CD4-positive, alpha-beta T cell (primary cell): ENCODE measurements at regions not wholly inside any gene's neighbourhood (a gene's known extent, or its start where the extent isn't known, plus 50 kb on each side); places are given as distances from the start of the nearest gene placed in this dataset.

ENCODE experiments used
- ATAC-seq: fragments of 200-7000 bp; cut with Tn5 transposase; one replicate; pipeline ENCODE4 v1.10.0; 2022; ENCODE audit warnings: mild to moderate bottlenecking; ENCODE audit not compliant: poor library complexity
- CTCF ChIA-PET: fragments of 350-600 bp; sonication (Branson Sonifier 250); formaldehyde crosslinking; loops from one replicate; lab custom pipeline; 2021; ENCODE audit warnings: antibody characterized with exemption, inconsistent platforms; lab: Charles Lee
- POLR2A ChIA-PET: fragments of 350-600 bp; sonication (Branson Sonifier 250); formaldehyde crosslinking; loops from one replicate; lab custom pipeline; 2021; ENCODE audit warnings: antibody characterized with exemption, inconsistent platforms; lab: Charles Lee
- DNase-seq, 14 experiments: peaks; one replicate each; pipeline ENCODE4 v3.0.0-alpha.2; 2013 to 2020; ENCODE audit warnings: mixed read lengths in 2 of 14
- H3K27ac ChIP-seq, 2 donors: one replicate each; pipeline versions ENCODE4 v1.5.1 to v1.7.0; 2013; ENCODE audit warnings: low read length in 2 of 2, low read depth in 1 of 2, mild to moderate bottlenecking in 1 of 2
- H3K27me3 ChIP-seq, 2 experiments: 1 replicate in 1 of 2; 2 replicates in 1 of 2; pipeline versions ENCODE4 v1.6.1 to v1.7.0; 2013; ENCODE audit warnings: low read length in 2 of 2, control low read depth in 1 of 2, mild to moderate bottlenecking in 1 of 2, moderate library complexity in 1 of 2; ENCODE audit not compliant: insufficient read depth in 2 of 2, control insufficient read depth in 1 of 2
- H3K36me3 ChIP-seq: one replicate; pipeline ENCODE4 v1.6.1; 2013; ENCODE audit warnings: low read length, control low read depth; ENCODE audit not compliant: insufficient read depth
- H3K4me1 ChIP-seq: one replicate; pipeline ENCODE4 v1.6.1; 2013; ENCODE audit warnings: low read length, control low read depth; ENCODE audit not compliant: insufficient read depth
- H3K4me3 ChIP-seq: one replicate; pipeline ENCODE4 v1.5.1; 2013; ENCODE audit warnings: mild to moderate bottlenecking, low read length, moderate library complexity
- H3K9me3 ChIP-seq, 2 experiments: 1 replicate in 1 of 2; 2 replicates in 1 of 2; pipeline versions ENCODE4 v1.6.1 to v1.7.0; 2013; ENCODE audit warnings: low read length in 2 of 2, mild to moderate bottlenecking in 2 of 2, control low read depth in 1 of 2, moderate library complexity in 1 of 2; ENCODE audit not compliant: control insufficient read depth in 1 of 2, insufficient read depth in 1 of 2
- H3K27ac Mint-ChIP-seq: one replicate; pipeline ENCODE4 v1.8.0; 2020; ENCODE audit warnings: mixed read lengths
- H3K27me3 Mint-ChIP-seq: one replicate; pipeline ENCODE4 v1.8.0; 2021; ENCODE audit warnings: mixed read lengths
- H3K36me3 Mint-ChIP-seq: one replicate; pipeline ENCODE4 v1.8.0; 2021; ENCODE audit warnings: low read depth, mixed read lengths
- H3K4me1 Mint-ChIP-seq: one replicate; pipeline ENCODE4 v1.8.0; 2021; ENCODE audit warnings: low read depth, mixed read lengths
- H3K4me3 Mint-ChIP-seq: one replicate; pipeline ENCODE4 v1.8.0; 2020; ENCODE audit warnings: mild to moderate bottlenecking, mixed read lengths
- H3K9me3 Mint-ChIP-seq: one replicate; pipeline ENCODE4 v1.8.0; 2020; ENCODE audit warnings: mixed read lengths
- intact Hi-C, 2 experiments: fragments of 100-400 bp; cut with DNase I in 1 of 2; cut with micrococcal nuclease in 1 of 2; formaldehyde crosslinking; loops; one replicate each; pipeline versions ENCODE4 v1.15.1 to v1.9.0; 2023 to 2025; cut with DNase I, micrococcal nuclease
- TF ChIP-seq, protein P1 (sequence below): fragments of 200-600 bp; IDR thresholded peaks from one replicate; pipeline ENCODE4 v1.8.0; 2022; ENCODE audit warnings: antibody characterized with exemption, mild to moderate bottlenecking

DNA sequence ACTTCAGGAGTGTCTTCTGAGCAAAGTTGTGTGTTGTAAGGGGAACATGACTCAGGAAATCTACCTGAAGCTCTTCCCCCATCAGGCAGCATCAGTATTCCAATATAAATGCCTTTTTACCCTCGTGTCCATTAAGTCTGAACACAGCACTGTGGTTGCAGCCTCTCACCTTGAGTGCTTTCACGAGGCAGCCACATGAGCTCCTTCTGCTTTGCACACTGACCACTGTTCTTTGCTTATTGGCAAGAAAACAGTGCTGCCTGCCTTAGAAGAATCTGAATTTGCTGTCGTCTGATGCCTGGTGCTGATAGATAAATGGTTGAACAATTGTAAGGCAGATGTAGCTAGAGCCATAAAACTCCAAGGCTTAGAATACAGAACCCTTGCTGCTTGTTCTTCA lies 139.6 kb upstream of the WDR1 start:
- Mint-ChIP-seq H3K36me3 (no peaks in the 10 kb centered on the region), H3K27ac (no peak overlapping the region), H3K4me1 (no peaks in the 10 kb centered on the region), H3K27me3 (peaks cover 20% of the 10 kb centered on the region), H3K4me3 (no peak overlapping the region), H3K9me3 (no peaks in the 10 kb centered on the region)
- Histone ChIP-seq H3K4me1 (no peaks in the 10 kb centered on the region), H3K27me3 (no peaks in the 10 kb centered on the region), H3K4me3 (no peak overlapping the region), H3K27ac (no peak overlapping the region), H3K36me3 (no peaks in the 10 kb centered on the region), H3K9me3 (no peaks in the 10 kb centered on the region)
- intact Hi-C loops: loop anchor here in 1 of 2 experiments (10.0 kb wide), 1 partner anchor 181 kb away; no protein-coding TSS in a partner anchor
- CTCF ChIA-PET: interaction anchor here (0.7 kb wide), 1 partner anchor 16 kb away, joined by 3 read pairs; no protein-coding TSS in a partner anchor
- POLR2A ChIA-PET: no interaction called here
- TF ChIP-seq, protein P1, sequence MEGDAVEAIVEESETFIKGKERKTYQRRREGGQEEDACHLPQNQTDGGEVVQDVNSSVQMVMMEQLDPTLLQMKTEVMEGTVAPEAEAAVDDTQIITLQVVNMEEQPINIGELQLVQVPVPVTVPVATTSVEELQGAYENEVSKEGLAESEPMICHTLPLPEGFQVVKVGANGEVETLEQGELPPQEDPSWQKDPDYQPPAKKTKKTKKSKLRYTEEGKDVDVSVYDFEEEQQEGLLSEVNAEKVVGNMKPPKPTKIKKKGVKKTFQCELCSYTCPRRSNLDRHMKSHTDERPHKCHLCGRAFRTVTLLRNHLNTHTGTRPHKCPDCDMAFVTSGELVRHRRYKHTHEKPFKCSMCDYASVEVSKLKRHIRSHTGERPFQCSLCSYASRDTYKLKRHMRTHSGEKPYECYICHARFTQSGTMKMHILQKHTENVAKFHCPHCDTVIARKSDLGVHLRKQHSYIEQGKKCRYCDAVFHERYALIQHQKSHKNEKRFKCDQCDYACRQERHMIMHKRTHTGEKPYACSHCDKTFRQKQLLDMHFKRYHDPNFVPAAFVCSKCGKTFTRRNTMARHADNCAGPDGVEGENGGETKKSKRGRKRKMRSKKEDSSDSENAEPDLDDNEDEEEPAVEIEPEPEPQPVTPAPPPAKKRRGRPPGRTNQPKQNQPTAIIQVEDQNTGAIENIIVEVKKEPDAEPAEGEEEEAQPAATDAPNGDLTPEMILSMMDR: no peak
- no peak for DNase-seq
- no peak for ATAC-seq

DNA sequence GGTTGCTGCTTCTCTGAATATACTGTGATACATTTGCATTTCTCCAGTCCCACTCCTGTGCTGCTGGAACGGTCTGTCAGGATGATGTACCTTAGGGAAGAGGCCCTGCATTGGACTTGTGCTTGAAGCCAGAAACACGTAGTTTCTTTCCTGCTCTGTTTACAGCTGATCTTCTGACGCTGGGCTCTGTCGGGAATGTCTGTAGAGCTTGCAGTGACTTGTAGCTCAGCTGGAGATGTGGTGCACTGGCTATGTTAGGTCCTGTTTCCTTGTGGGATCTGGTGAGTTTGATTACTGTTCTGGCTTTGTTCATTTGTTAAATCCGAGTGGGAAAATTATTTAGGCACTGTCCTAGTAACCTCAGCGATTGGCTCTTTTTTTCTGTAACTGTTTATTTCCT lies 137.2 kb upstream of the WDR1 start:
- no peak overlapping the region for H3K27ac ChIP-seq
- DNase-seq (no peak), ATAC-seq (no peak)
- TF ChIP-seq, protein P1: no peak
- no peaks in the 10 kb centered on the region for H3K36me3 ChIP-seq
- no peak overlapping the region for H3K27ac Mint-ChIP-seq
- intact Hi-C loops: loop anchor here in 1 of 2 experiments (10.0 kb wide), 1 partner anchor 179 kb away; no protein-coding TSS in a partner anchor
- H3K4me1 ChIP-seq: no peaks in the 10 kb centered on the region
- ChIA-PET CTCF (no interaction called here), POLR2A (no interaction called here)
- H3K27me3 Mint-ChIP-seq: peaks cover 18% of the 10 kb centered on the region
- no peaks in the 10 kb centered on the region for H3K9me3 Mint-ChIP-seq
- no peaks in the 10 kb centered on the region for H3K4me1 Mint-ChIP-seq
- H3K9me3 ChIP-seq: no peaks in the 10 kb centered on the region
- H3K4me3 ChIP-seq: no peak overlapping the region
- no peak overlapping the region for H3K4me3 Mint-ChIP-seq
- H3K36me3 Mint-ChIP-seq: no peaks in the 10 kb centered on the region
- H3K27me3 ChIP-seq: no peaks in the 10 kb centered on the region

DNA sequence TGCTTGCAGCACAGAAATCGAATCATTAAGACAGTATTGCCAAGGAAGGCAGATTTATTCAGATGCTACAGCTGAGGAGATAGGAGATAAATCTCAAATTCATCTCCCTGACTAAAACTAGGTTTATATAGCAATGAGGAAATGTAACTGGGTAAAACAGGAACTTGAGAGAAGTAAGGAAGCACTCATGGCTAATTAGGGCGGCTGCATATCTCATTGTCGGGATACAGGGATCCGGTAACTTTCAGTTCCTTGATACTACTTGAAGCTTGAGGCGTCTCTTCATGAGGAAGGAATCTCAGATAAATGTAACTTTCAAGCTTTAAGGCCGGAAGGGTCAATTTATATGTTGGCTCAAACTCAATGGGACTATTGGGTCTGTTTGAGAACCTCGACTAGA lies 129.2 kb upstream of the WDR1 start:
- no peaks in the 10 kb centered on the region for H3K9me3 ChIP-seq
- no peak overlapping the region for H3K4me3 ChIP-seq
- no peaks in the 10 kb centered on the region for H3K36me3 ChIP-seq
- H3K27me3 ChIP-seq: no peaks in the 10 kb centered on the region
- Mint-ChIP-seq H3K4me3 (no peak overlapping the region), H3K27me3 (peaks cover 11% of the 10 kb centered on the region), H3K9me3 (no peaks in the 10 kb centered on the region), H3K4me1 (no peaks in the 10 kb centered on the region), H3K27ac (no peak overlapping the region), H3K36me3 (no peaks in the 10 kb centered on the region)
- no peak overlapping the region for H3K27ac ChIP-seq
- intact Hi-C loops: no loop called here
- POLR2A ChIA-PET: no interaction called here
- TF ChIP-seq, protein P1: no peak
- H3K4me1 ChIP-seq: no peaks in the 10 kb centered on the region
- DNase-seq (peak in 2 of 14 experiments; percentile 1 to 13), ATAC-seq (no peak)
- CTCF ChIA-PET: no interaction called here
